T-helper 2 cell treated with Interferon-gamma antibody and Interleukin-4, amounts not matched to agents 5 μg/mL and 100 μg/mL, for 36 hours (primary cell): ENCODE measurements at regions not wholly inside any gene's neighbourhood (a gene's known extent, or its start where the extent isn't known, plus 50 kb on each side); places are given as distances from the start of the nearest gene placed in this dataset.

ENCODE experiments used
- DNase-seq: peaks from one replicate; pipeline ENCODE4 v3.0.0; 2021; ENCODE audit warnings: low spot score
- H3K27ac Mint-ChIP-seq: one replicate; pipeline ENCODE4 v1.8.0; 2021; ENCODE audit warnings: mild to moderate bottlenecking, mixed read lengths
- H3K27me3 Mint-ChIP-seq: one replicate; pipeline ENCODE4 v1.8.0; 2021; ENCODE audit warnings: low read depth, mixed read lengths
- H3K36me3 Mint-ChIP-seq: one replicate; pipeline ENCODE4 v1.8.0; 2021; ENCODE audit warnings: low read depth, mixed read lengths
- H3K4me1 Mint-ChIP-seq: one replicate; pipeline ENCODE4 v1.8.0; 2021; ENCODE audit warnings: low read depth, mixed read lengths
- H3K4me3 Mint-ChIP-seq: one replicate; pipeline ENCODE4 v1.8.0; 2022; ENCODE audit warnings: mild to moderate bottlenecking, moderate library complexity, mixed read lengths
- H3K9me3 Mint-ChIP-seq: one replicate; pipeline ENCODE4 v1.8.0; 2021; ENCODE audit warnings: mixed read lengths

- Mint-ChIP-seq H3K27me3 (no peaks in the 10 kb centered on the region), H3K4me1 (no peaks in the 10 kb centered on the region), H3K36me3 (no peaks in the 10 kb centered on the region), H3K9me3 (no peaks in the 10 kb centered on the region), H3K27ac (no peak overlapping the region), H3K4me3 (no peak overlapping the region)
- no peak for DNase-seq
Measured at GRCh38 chr9:107064378-107064777, 201.4 kb downstream of the ZNF462 start.

- no peak for DNase-seq
- Mint-ChIP-seq H3K9me3 (no peaks in the 10 kb centered on the region), H3K27me3 (no peaks in the 10 kb centered on the region), H3K27ac (no peak overlapping the region), H3K36me3 (no peaks in the 10 kb centered on the region), H3K4me1 (no peaks in the 10 kb centered on the region), H3K4me3 (no peak overlapping the region)
Measured at GRCh38 chr9:107065549-107065948, 202.6 kb downstream of the ZNF462 start.

GRCh38 chr9:107067739-107068416 lies 204.9 kb downstream of the ZNF462 start:
- DNase-seq = no peak
- Mint-ChIP-seq H3K4me3 (no peak overlapping the region), H3K36me3 (no peaks in the 10 kb centered on the region), H3K4me1 (no peaks in the 10 kb centered on the region), H3K9me3 (no peaks in the 10 kb centered on the region), H3K27ac (no peak overlapping the region), H3K27me3 (no peaks in the 10 kb centered on the region)

- H3K27me3 Mint-ChIP-seq = no peaks in the 10 kb centered on the region
- H3K9me3 Mint-ChIP-seq = no peaks in the 10 kb centered on the region
- H3K27ac Mint-ChIP-seq = no peak overlapping the region
- no peaks in the 10 kb centered on the region for H3K4me1 Mint-ChIP-seq
- no peak for DNase-seq
- no peaks in the 10 kb centered on the region for H3K36me3 Mint-ChIP-seq
- no peak overlapping the region for H3K4me3 Mint-ChIP-seq
Measured at GRCh38 chr9:107068581-107068980, 205.6 kb downstream of the ZNF462 start.

GRCh38 chr9:107070586-107070985 lies 207.6 kb downstream of the ZNF462 start:
- H3K27me3 Mint-ChIP-seq = no peaks in the 10 kb centered on the region
- no peaks in the 10 kb centered on the region for H3K9me3 Mint-ChIP-seq
- no peak overlapping the region for H3K4me3 Mint-ChIP-seq
- no peaks in the 10 kb centered on the region for H3K36me3 Mint-ChIP-seq
- no peak for DNase-seq
- no peaks in the 10 kb centered on the region for H3K4me1 Mint-ChIP-seq
- H3K27ac Mint-ChIP-seq = no peak overlapping the region

GRCh38 chr9:107078061-107078460 lies 205.0 kb upstream of the RAD23B start:
- Mint-ChIP-seq H3K36me3 (no peaks in the 10 kb centered on the region), H3K9me3 (no peaks in the 10 kb centered on the region)

GRCh38 chr9:107079589-107079988 lies 203.5 kb upstream of the RAD23B start:
- no peak overlapping the region for H3K27ac Mint-ChIP-seq
- no peak overlapping the region for H3K4me3 Mint-ChIP-seq
- DNase-seq = no peak
- no peaks in the 10 kb centered on the region for H3K36me3 Mint-ChIP-seq
- H3K9me3 Mint-ChIP-seq = no peaks in the 10 kb centered on the region
- no peaks in the 10 kb centered on the region for H3K4me1 Mint-ChIP-seq
- no peaks in the 10 kb centered on the region for H3K27me3 Mint-ChIP-seq

More at GRCh38 chr9:107078061-107078460, 205.0 kb upstream of the RAD23B start:
- H3K4me1 Mint-ChIP-seq = no peaks in the 10 kb centered on the region
- H3K27me3 Mint-ChIP-seq = no peaks in the 10 kb centered on the region
- H3K27ac Mint-ChIP-seq = no peak overlapping the region
- no peak overlapping the region for H3K4me3 Mint-ChIP-seq
- no peak for DNase-seq

- Mint-ChIP-seq H3K36me3 (no peaks in the 10 kb centered on the region), H3K27ac (no peak overlapping the region), H3K4me1 (no peaks in the 10 kb centered on the region), H3K27me3 (no peaks in the 10 kb centered on the region), H3K4me3 (no peak overlapping the region), H3K9me3 (no peaks in the 10 kb centered on the region)
- no peak for DNase-seq
Measured at GRCh38 chr9:107080130-107080529, 202.9 kb upstream of the RAD23B start.

GRCh38 chr9:107086460-107086859 lies 196.6 kb upstream of the RAD23B start:
- no peaks in the 10 kb centered on the region for H3K4me1 Mint-ChIP-seq
- no peak for DNase-seq
- no peaks in the 10 kb centered on the region for H3K36me3 Mint-ChIP-seq
- H3K4me3 Mint-ChIP-seq = no peak overlapping the region
- H3K27ac Mint-ChIP-seq = no peak overlapping the region
- H3K27me3 Mint-ChIP-seq = no peaks in the 10 kb centered on the region
- H3K9me3 Mint-ChIP-seq = no peaks in the 10 kb centered on the region

GRCh38 chr9:107087222-107087621 lies 195.9 kb upstream of the RAD23B start:
- DNase-seq = no peak
- no peaks in the 10 kb centered on the region for H3K27me3 Mint-ChIP-seq
- no peak overlapping the region for H3K27ac Mint-ChIP-seq
- H3K9me3 Mint-ChIP-seq = no peaks in the 10 kb centered on the region
- H3K36me3 Mint-ChIP-seq = no peaks in the 10 kb centered on the region
- H3K4me1 Mint-ChIP-seq = no peaks in the 10 kb centered on the region
- H3K4me3 Mint-ChIP-seq = no peak overlapping the region

GRCh38 chr9:107090218-107090617 lies 192.9 kb upstream of the RAD23B start:
- Mint-ChIP-seq H3K4me1 (no peaks in the 10 kb centered on the region), H3K4me3 (no peak overlapping the region), H3K9me3 (no peaks in the 10 kb centered on the region), H3K27me3 (no peaks in the 10 kb centered on the region), H3K36me3 (no peaks in the 10 kb centered on the region), H3K27ac (no peak overlapping the region)
- no peak for DNase-seq

- Mint-ChIP-seq H3K9me3 (no peaks in the 10 kb centered on the region), H3K4me1 (no peaks in the 10 kb centered on the region), H3K4me3 (no peak overlapping the region), H3K36me3 (no peaks in the 10 kb centered on the region), H3K27ac (no peak overlapping the region), H3K27me3 (no peaks in the 10 kb centered on the region)
- DNase-seq = no peak
Measured at GRCh38 chr9:107093365-107094060, 189.6 kb upstream of the RAD23B start.

- no peak overlapping the region for H3K27ac Mint-ChIP-seq
- no peaks in the 10 kb centered on the region for H3K9me3 Mint-ChIP-seq
- H3K36me3 Mint-ChIP-seq = no peaks in the 10 kb centered on the region
- H3K4me3 Mint-ChIP-seq = no peak overlapping the region
- H3K4me1 Mint-ChIP-seq = no peaks in the 10 kb centered on the region
- no peaks in the 10 kb centered on the region for H3K27me3 Mint-ChIP-seq
- no peak for DNase-seq
Measured at GRCh38 chr9:107094370-107094769, 188.7 kb upstream of the RAD23B start.

- Mint-ChIP-seq H3K36me3 (no peaks in the 10 kb centered on the region), H3K4me3 (no peak overlapping the region), H3K4me1 (no peaks in the 10 kb centered on the region), H3K27ac (no peak overlapping the region), H3K9me3 (no peaks in the 10 kb centered on the region), H3K27me3 (no peaks in the 10 kb centered on the region)
- no peak for DNase-seq
Measured at GRCh38 chr9:107100591-107100990, 182.5 kb upstream of the RAD23B start.

- no peaks in the 10 kb centered on the region for H3K9me3 Mint-ChIP-seq
- no peak for DNase-seq
- no peak overlapping the region for H3K27ac Mint-ChIP-seq
- no peaks in the 10 kb centered on the region for H3K27me3 Mint-ChIP-seq
- no peaks in the 10 kb centered on the region for H3K4me1 Mint-ChIP-seq
- H3K4me3 Mint-ChIP-seq = no peak overlapping the region
- H3K36me3 Mint-ChIP-seq = no peaks in the 10 kb centered on the region
Measured at GRCh38 chr9:107102011-107102410, 181.1 kb upstream of the RAD23B start.
